ENCODE measurements at regions not wholly inside any gene's neighbourhood (a gene's known extent, or its start where the extent isn't known, plus 50 kb on each side); places are given as distances from the start of the nearest gene placed in this dataset.

GRCh38 chr5:142387024-142387682, 62.3 kb upstream of the SPRY4 start:
- TF ChIP-seq CTCF (IDR thresholded peaks at IDR 0.05) (no peak), EZH2 (IDR thresholded peaks at IDR 0.05; ENCODE audit: borderline replicate concordance, insufficient read depth, low read depth, low read length, poor library complexity, severe bottlenecking) (no peak)
